GM19463 (cell line): ENCODE measurements at regions not wholly inside any gene's neighbourhood (a gene's known extent, or its start where the extent isn't known, plus 50 kb on each side); places are given as distances from the start of the nearest gene placed in this dataset.
"Not testable (repeated sequence)": the region's sequence is repeated elsewhere in the genome, so short reads cannot be mapped to it uniquely, and the experiment has no call there.

ENCODE experiments used
- ATAC-seq: cut with Tn5 transposase; IDR thresholded peaks from one replicate; pipeline ENCODE4 v1.9.1; 2021; ENCODE audit warnings: mild to moderate bottlenecking, moderate library complexity; ENCODE audit not compliant: unreplicated experiment

DNA sequence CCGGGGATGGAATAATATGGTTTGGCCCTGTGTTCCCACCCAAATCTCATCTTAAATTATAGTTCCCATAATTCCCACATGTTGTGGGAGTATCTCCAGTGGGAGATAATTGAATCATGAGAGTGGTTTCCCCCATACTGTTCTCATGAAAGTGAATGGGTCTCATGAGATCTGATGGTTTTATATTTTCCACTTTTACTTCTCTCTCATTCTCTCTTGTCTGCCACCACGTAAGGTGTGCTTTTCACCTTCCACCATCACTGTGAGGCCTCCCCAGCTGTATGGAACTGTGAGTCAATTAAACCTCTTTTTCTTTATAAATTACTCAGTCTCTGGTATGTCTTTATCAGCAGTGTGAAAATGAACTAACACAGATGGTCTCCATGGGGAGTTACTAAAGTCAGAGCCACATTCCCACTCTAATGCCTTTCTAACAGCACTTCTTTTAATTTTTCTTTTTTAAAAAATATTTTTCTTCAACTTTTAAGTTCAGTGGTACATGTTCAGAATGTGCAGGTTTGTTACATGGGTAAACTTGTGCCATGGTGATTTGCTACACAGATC is 306.6 kb downstream of the DTHD1 start:
- ATAC-seq: no peak

- no peak for ATAC-seq
Observed at GRCh38 chr4:36590343-36590742, 308.9 kb downstream of the DTHD1 start.

DNA sequence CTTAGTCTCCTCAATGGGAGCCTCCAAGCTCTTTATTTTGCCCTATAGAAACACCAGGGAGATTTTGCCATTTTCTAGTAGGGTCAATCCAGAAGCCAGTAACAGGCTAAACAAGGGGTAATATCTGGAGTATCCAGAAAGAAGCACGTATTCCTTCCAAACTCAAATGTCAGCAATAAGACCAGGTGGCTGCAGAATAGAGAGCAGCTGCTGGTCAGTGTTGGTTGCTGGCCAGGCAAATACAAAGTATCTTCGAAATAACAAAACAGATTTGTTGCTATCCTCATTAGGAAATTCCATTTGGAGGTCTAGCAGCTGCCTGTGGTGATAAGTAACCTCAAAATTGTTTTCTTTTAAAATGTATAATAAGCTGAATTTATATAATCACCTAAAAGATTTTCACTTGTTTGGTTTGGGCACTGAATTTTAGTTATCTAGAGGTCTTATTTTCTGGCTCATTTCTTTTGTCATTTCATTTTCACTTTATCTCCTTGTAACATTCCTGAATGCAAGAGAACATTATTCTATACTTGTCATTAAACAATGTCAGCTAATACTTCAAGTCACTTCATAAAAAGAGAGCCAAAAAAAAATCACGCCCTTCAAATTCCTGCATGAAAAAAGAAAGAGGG is 320.6 kb downstream of the DTHD1 start:
- no peak for ATAC-seq

DNA sequence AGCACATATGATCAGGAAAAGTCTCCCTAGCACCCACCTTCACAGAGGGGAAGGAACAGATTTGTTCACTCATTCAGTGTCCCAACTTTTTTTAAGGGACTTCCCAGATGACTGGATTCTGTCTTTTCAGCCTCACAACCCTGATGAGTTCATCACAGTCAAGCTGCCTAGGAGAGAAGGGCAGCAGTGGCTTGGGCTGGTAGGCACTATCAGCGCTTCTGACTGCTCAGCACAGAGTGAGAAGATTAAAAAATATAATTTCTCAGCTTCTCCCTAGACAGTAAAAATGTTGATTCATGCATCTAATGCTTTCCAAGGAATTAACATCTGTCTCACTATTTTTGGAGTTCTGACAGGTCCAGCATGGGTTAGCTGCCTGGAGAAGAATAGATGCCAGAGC is 328.2 kb downstream of the DTHD1 start:
- ATAC-seq: peak; percentile 57

- no peak for ATAC-seq
Observed at GRCh38 chr4:36610628-36611027, 329.2 kb downstream of the DTHD1 start.

- ATAC-seq: not testable (repeated sequence)
Observed at GRCh38 chr4:36613142-36613541, 331.7 kb downstream of the DTHD1 start.

DNA sequence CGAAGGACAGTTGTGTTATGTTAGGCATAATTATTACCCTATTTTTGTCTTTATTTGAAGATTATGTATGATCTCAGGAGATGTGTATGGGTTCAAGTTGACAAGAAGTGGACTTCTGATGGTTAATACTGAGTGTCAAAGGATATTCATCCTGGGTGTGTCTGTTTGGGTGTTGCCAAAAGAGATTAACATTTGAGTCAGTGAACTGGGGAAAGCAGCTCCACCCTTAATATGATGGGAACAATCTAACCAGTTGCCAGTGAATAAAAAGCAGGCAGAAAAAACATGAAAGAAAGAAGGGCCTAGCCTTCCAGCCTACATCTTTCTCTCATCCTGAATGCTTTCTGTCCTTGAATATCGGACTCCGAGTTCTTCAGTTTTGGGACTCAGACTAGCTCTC is 332.6 kb downstream of the DTHD1 start:
- ATAC-seq: no peak

- ATAC-seq: no peak
Observed at GRCh38 chr4:36618102-36618501, 336.7 kb downstream of the DTHD1 start.

- ATAC-seq: no peak
Observed at GRCh38 chr4:36624030-36624429, 342.6 kb downstream of the DTHD1 start.

- no peak for ATAC-seq
Observed at GRCh38 chr4:36638273-36638811, 356.9 kb downstream of the DTHD1 start.

GRCh38 chr4:36640876-36641275 is 359.5 kb downstream of the DTHD1 start:
- no peak for ATAC-seq

DNA sequence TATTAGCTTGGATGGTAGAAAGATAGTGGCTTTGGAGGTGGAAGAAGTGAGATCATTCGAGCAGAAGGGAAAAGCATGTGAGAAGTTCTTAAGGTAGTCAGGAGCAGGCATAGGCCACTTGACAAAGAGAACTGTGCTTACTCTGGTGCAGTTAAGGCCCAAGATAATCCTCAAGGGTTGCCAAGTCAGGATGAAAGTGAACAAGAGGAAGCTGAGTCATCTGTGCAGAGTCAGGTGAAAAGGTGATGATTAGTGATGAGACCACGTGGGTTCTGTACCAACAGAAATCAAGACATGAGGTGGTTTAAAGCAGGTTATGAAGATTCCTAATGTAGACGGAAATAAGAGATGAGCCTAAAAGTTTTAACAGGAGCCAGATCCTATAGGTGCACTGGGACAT is 369.8 kb downstream of the DTHD1 start:
- ATAC-seq: peak; percentile 97

- no peak for ATAC-seq
Observed at GRCh38 chr4:36652857-36653256, 371.4 kb downstream of the DTHD1 start.

DNA sequence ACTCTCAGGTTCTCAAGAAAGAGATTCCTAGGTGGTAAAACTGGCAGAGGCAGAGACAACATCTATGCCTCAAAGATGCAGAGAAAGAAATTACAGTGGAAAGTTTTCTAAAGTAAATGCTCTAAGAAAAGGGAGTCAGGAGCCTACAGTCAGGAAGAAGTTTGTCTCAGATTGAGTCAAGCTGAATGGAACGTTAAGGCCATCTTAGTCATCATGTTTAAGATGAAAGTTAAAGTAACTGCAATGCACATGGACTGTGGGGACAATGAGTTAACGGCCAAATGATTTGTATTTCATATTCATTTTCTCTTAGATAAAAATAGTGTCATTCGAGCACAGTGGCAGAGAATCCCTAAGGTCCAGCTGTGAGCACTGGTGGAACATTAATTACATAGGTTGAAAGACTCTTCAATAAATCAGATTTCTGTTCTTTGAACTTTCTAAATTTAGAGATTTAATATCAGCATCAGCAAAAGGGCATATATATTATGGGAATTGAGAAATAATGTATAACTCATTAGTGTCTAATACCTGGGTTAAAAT is 384.6 kb downstream of the DTHD1 start:
- ATAC-seq: no peak

DNA sequence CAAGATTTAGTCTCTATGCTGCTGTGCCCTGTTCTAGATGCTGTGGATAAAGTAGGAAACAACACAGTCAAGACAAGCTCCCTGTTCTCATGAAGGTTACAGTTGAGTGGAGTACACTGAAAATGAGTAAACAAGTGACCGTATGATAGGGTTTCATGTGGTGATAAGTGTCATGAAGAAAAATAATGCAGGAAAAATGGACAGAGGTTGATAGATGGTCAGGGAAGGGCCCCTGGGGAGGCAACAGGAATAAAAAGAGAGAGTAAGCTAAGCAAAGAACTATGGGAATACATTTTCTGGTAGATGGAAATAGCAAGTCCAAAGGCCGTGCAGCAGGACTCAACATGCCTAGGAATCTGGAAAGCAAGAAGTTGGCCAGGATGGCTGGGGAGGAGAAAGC is 394.0 kb downstream of the DTHD1 start:
- ATAC-seq: no peak

- no peak for ATAC-seq
Observed at GRCh38 chr4:36676139-36677050, 395.0 kb downstream of the DTHD1 start.

- no peak for ATAC-seq
Observed at GRCh38 chr4:36677112-36677511, 395.7 kb downstream of the DTHD1 start.

GRCh38 chr4:36677874-36678273 is 396.5 kb downstream of the DTHD1 start:
- no peak for ATAC-seq

- ATAC-seq: no peak
Observed at GRCh38 chr4:36687681-36688080, 406.3 kb downstream of the DTHD1 start.

DNA sequence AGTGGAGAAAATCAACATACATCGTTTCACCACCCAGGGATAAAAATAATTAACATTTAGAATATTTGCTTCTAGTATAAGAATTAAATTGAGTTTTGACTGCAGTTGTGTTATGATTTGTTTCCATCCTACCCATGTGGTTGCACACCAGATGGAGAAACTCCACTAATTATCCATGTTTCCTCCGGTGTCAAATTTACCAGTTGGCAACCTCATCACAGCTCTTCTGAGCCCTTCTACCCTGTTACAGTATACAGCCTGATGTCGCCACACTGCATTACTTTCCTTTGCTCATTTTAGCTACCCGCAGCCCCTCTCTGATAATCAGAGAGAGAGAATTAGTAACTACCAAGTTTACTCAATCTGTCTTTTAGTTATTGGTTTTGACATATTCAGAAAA is 411.2 kb downstream of the DTHD1 start:
- no peak for ATAC-seq

DNA sequence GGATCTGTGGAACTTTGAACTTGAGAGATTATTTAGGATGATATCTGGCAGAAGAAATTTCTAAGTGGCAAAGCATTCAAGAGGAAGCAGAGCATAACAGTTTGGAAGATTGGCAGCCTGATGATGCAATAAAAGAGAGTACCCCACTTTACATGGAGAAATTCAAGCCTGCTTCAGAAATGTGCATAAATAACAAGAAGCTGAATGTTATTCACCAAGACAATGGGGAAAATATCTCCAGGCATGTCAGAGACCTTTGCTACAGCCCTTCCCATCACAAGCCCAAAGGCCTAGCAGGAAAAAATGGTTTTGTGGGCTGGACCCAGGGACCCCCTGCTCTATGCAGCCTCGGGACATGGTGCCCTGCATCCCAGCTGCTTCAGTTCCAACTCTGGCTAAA is 420.8 kb downstream of the DTHD1 start:
- no peak for ATAC-seq
